GM12891 (cell line): ENCODE measurements at regions not wholly inside any gene's neighbourhood (a gene's known extent, or its start where the extent isn't known, plus 50 kb on each side); places are given as distances from the start of the nearest gene placed in this dataset.
"Not testable (repeated sequence)": the region's sequence is repeated elsewhere in the genome, so short reads cannot be mapped to it uniquely, and the experiment has no call there.

Experiments
- DNase-seq: peaks from one replicate; pipeline ENCODE4 v3.0.0; 2011; ENCODE audit warnings: low spot score; ENCODE audit not compliant: insufficient read length
- FAIRE-seq: peaks from 2 replicates; lab custom pipeline; 2011; peaks lifted over from hg19 to GRCh38; lab: Jason Lieb, UNC
- PAX5 ChIP-seq: IDR thresholded peaks from 2 replicates; pipeline ENCODE4 v1.6.1; 2011; ENCODE audit warnings: low read length, moderate library complexity, mild to moderate bottlenecking; ENCODE audit not compliant: insufficient read depth, severe bottlenecking
- POLR2A ChIP-seq: IDR thresholded peaks from 2 replicates; pipeline ENCODE4 v1.6.1; 2011; ENCODE audit warnings: low read depth, low read length, control low read depth
- POLR2AphosphoS5 ChIP-seq: IDR thresholded peaks from 2 replicates; pipeline ENCODE4 v1.6.1; 2011; ENCODE audit warnings: low read depth, low read length, control low read depth
- POU2F2 ChIP-seq: IDR thresholded peaks from 2 replicates; pipeline ENCODE4 v1.6.1; 2011; ENCODE audit warnings: low read depth, mild to moderate bottlenecking, control low read depth, low read length, moderate library complexity
- SPI1 ChIP-seq: IDR thresholded peaks from 2 replicates; pipeline ENCODE4 v1.6.1; 2011; ENCODE audit warnings: low read depth, low read length, control low read depth
- TAF1 ChIP-seq: IDR thresholded peaks from 2 replicates; pipeline ENCODE4 v1.6.1; 2011; ENCODE audit warnings: low read depth, low read length, control low read depth

DNA sequence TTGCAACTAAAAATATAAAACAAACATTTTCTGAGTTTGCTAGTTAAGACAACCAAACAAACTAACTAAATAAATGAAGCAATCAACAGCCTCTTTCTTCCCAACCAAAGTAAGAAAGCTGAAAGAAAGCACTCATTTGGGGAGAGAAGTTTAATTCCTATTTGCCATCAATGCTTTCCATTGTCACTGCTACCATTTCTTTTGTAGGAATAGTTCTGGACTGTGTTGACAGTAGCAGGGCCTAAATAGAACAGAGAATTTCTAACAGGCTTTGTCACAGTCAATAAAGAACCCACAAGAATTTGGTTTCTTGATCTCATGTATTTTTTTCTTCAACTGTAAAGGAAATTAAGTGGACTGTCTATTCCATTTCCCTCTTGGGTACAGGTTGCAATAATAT is 1886.4 kb upstream of the TENM3 start:
- TF ChIP-seq TAF1 (no peak), POLR2A (no peak), POU2F2 (no peak), POLR2AphosphoS5 (no peak), SPI1 (no peak), PAX5 (no peak)
- DNase-seq (no peak), FAIRE-seq (no peak)

DNA sequence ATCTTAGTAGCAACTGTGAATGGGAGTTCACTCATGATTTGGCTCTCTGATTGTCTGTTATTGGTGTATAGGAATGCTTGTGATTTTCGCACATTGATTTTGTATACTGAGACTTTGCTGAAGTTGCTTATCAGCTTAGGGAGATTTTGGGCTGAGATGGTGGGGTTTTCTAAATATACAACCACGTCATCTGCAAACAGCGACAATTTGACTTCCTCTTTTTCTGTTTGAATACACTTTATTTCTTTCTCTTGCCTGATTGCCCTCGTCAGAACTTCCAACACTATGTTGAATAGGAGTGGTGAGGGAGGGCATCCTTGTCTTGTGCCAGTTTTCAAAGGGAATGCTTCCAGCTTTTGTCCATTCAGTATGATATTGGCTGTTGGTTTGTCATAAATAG is 1883.1 kb upstream of the TENM3 start:
- not testable (repeated sequence) for DNase-seq, FAIRE-seq
- peak; percentile 85 for TF ChIP-seq SPI1

DNA sequence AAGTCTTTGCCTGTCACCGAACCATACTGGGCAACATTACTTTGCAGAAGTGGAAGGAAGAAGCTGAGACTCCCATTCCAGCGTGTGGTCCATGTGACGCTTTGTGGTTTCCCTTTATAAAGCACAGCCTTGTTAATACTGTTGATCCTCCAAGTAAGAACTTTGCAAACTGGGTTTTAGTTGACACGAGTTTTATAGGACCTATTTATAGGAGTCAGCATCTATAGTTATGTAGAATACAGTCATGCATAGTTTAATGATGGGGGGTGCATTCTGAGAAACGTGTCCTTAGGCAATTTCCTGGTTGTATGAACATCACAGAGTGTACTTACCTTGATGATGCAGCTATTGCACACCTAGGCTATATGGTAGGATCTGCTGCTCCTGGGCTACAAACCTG is 1879.4 kb upstream of the TENM3 start:
- TF ChIP-seq POLR2A (no peak), POU2F2 (no peak), TAF1 (no peak)
- no peak for DNase-seq
- FAIRE-seq, result no peak

DNA sequence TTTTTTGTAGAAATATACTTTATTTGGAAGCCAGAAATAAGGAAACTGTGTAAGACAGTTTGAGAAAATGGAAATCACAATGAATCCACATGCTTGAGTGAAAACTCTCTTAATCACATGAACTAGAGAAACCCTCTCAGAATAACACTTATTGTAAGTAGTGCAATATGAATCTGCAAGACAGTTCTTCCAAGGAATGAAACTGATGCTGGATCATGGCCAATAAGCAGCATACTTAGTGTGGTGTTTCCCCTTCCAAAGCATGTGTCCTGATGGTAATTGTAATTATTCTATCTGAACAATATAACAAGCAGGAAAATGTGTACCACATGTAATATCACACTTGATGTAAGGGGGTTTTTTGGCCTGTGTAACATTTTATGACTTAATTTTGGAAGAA is 1870.5 kb upstream of the TENM3 start:
- FAIRE-seq, result no peak
- DNase-seq, result no peak
- no peak for TF ChIP-seq POLR2AphosphoS5
- TF ChIP-seq POLR2A, result no peak
- no peak for TF ChIP-seq SPI1
- no peak for TF ChIP-seq PAX5
- no peak for TF ChIP-seq TAF1
- no peak for TF ChIP-seq POU2F2

DNA sequence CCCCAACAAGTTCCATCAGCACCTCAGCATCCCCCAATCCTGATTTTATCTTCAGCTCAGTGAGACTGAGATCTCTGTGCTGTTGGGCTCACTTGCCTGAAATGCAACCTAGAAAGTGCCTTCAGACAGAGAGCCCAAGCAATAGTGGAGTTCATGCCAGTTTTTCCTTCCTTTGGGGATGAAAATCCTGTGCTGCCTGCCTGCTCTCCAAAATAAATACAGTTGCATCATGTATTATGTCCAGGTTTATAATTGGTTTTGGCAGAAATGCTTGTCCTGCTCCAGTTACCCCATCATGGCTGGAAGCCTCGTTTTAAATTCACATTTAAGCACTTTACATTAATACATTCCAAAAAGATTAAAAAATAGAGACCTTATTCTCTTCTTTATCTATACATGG is 1865.5 kb upstream of the TENM3 start:
- no peak for DNase-seq
- TF ChIP-seq PAX5 (no peak), SPI1 (no peak), POLR2AphosphoS5 (no peak), POU2F2 (no peak), TAF1 (no peak), POLR2A (no peak)
- no peak for FAIRE-seq

DNA sequence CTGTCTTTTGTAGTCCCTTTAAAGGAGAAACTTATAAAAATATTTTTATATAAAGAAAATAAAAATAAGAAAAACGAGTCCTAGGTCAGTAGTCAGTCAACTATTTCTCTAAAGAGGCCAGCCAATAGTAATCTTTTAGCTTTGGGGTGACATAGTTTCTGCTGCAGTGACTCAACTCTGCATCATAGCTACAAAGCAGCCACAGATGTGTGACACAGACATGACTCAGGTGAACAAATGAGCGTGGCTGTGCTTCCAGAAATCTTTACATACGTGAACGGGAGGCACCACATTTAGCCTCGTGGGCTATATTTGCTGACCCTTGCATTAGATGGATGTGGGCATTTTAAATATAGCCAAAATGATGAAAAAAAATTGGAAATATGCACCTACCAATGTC is 1862.5 kb upstream of the TENM3 start:
- FAIRE-seq, result no peak
- TF ChIP-seq SPI1 (no peak), POU2F2 (no peak), POLR2AphosphoS5 (no peak), POLR2A (no peak), TAF1 (no peak), PAX5 (no peak)
- no peak for DNase-seq

DNA sequence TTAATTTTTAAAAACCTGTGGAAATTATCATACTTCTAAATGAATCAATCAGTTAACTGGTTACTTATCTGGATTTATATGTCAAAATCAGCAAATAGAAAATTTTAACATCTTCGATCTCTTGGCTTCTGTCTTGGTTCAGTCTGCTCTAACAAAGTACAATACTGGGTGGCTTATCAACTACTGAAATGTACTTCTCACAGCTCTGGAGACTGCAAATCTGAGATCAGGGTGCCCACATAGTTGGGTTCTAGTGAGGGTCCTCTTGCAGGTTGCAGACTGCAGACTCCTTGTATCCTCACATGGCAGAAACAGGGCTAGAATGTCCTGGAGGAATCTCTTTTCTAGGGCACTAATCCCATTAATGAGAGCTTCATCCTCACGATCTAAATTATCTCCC is 1851.6 kb upstream of the TENM3 start:
- FAIRE-seq (no peak), DNase-seq (no peak)
- no peak for TF ChIP-seq SPI1

DNA sequence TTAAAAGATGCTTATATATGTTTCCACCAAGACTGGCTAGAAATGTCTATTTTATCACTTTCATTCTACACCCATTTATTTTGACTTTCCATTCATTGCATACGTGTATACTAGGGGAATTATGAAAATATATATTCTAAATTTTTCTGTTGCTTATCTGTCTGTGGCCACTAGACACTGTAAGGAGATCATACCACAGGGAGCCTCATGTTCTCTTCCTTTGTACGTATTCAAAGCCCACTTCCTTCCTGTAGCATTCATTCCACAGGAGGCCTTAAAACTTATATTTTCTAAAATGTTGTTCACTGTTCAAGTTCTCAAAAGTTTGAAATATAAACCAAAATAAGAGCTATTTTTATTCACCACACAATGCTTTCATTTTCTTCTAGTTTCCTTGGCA is 1848.9 kb upstream of the TENM3 start:
- no peak for DNase-seq
- no peak for FAIRE-seq
- TF ChIP-seq POLR2A (no peak), PAX5 (no peak), POU2F2 (no peak)

DNA sequence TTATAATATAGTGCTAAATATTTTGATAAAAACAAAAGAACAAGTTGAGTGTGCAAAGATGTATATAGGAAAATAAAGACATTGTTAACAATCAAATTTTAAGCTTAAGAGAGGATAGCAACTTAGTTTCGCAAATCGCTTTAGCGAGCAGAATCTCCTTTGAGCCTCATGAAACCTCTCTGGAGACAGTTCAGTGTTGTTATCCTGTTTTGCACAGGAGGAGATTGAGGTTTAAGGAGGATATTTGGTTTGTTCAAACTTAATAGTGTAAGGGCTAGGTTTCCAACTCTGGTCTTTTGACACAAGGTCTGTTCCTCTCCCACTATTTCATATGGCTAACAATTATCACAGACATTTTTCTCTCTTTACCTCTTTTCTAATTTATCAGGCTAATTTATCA is 1848.5 kb upstream of the TENM3 start:
- no peak for FAIRE-seq
- no peak for TF ChIP-seq POLR2A
- no peak for TF ChIP-seq SPI1
- TF ChIP-seq POLR2AphosphoS5, result no peak
- TF ChIP-seq TAF1, result no peak
- no peak for TF ChIP-seq POU2F2
- TF ChIP-seq PAX5, result no peak

DNA sequence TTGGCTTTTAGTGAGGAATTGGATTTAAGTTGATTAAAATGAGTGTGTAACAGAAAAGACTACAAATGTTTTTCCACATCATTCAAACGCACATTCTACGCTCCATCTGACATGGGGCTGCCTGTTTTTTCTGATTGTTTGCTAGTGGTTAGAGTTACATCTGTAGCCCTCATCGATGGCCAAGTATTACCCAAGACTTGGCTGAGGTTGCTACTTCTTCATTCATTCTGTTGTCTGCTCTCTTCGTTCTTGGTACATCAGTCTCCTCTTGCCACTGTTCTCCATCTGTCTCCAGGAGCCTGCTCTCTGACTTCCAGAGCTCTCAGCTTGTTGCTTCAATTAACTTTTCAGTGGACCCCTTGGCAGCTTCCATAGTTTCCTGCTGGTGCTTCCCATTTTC is 1844.6 kb upstream of the TENM3 start:
- DNase-seq (no peak), FAIRE-seq (no peak)
- no peak for TF ChIP-seq PAX5
- TF ChIP-seq TAF1, result no peak
- TF ChIP-seq POLR2AphosphoS5, result no peak

More for the DNA sequence above, 1848.5 kb upstream of the TENM3 start:
- DNase-seq, result no peak

DNA sequence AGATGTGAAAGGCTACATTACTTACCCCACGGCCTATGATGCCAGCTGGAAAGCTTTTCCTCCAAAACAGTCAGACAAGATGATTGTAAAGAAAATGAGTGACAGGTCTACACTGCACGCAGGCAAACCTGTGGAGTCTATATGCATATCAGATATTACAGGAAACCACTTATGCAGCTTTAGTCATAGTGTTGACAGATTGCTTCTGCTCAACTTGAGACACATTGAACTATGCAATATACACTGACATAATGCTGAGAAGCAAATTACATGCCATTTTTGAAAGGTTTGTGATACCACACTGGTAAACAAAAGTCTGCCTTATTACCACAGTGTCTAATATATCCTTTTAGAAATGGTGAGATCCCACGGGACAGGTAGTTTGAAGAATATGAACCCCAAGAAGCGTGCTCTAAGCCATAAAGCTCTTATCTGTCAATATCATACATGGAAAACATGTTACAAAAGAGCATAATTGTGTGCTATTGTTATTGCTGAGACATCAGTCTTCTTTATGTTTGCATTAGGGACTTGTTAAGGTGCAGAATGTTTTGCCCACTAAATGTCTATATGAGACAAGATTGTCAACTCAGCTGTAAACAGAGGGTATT is 1835.8 kb upstream of the TENM3 start:
- FAIRE-seq (no peak), DNase-seq (no peak)
- TF ChIP-seq TAF1, result no peak
- TF ChIP-seq PAX5, result no peak
- no peak for TF ChIP-seq POLR2AphosphoS5
- TF ChIP-seq SPI1, result no peak
- TF ChIP-seq POU2F2, result no peak
- TF ChIP-seq POLR2A, result no peak
